Right atrium auricular region (tissue), 2 donors: ENCODE measurements at regions not wholly inside any gene's neighbourhood (a gene's known extent, or its start where the extent isn't known, plus 50 kb on each side); places are given as distances from the start of the nearest gene placed in this dataset.

Experiments used
- DNase-seq: peaks from one replicate; pipeline ENCODE4 v3.0.0-alpha.2; 2019; ENCODE audit warnings: low spot score
- H3K27ac ChIP-seq, 2 donors: fragments of 200-600 bp; sonication (generic); 1 replicate in 1 of 2; 2 replicates in 1 of 2; pipeline ENCODE4 v1.5.1; 2016 to 2019
- H3K27me3 ChIP-seq, 2 donors: fragments of 200-600 bp; sonication (generic); one replicate each; pipeline versions ENCODE4 v1.5.1 to v1.6.0; 2017 to 2019
- H3K36me3 ChIP-seq: fragments of 200-600 bp; sonication (generic); one replicate; pipeline ENCODE4 v1.5.1; 2016
- H3K4me1 ChIP-seq, 2 donors: fragments of 200-600 bp; sonication (generic); one replicate each; pipeline versions ENCODE4 v1.5.1 to v1.6.0; 2017 to 2019
- H3K4me3 ChIP-seq, 2 donors: fragments of 200-600 bp; sonication (generic); 1 replicate in 1 of 2; 2 replicates in 1 of 2; pipeline ENCODE4 v1.5.1; 2017 to 2019; ENCODE audit warnings: mild to moderate bottlenecking in 1 of 2, moderate library complexity in 1 of 2
- H3K9me3 ChIP-seq, 2 donors: fragments of 200-600 bp; sonication (generic); one replicate each; pipeline ENCODE4 v1.5.1; 2019
- CTCF ChIP-seq, 2 donors: fragments of 200-600 bp; sonication (generic); IDR thresholded peaks; one replicate each; pipeline ENCODE4 v1.5.1; 2019; ENCODE audit warnings: antibody characterized with exemption in 2 of 2

DNA sequence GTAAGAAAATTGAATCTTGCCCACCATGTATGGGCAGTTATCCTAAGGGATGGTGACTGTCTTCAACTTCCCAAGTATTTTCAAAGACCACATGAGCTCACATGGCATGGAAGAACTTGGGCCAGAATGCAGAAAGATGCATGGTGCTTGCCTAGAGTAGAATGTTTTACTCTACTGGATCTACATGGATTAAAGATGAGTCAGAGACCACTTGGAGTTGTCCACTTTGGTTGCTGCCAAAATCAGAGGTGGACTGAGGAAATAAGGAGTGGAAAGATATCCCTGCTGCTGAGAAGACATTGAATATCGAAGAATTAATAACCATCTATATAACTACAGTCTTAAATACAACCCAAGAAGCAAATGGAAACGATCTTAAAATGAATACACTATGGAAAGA is 498.1 kb downstream of the NLGN4X start:
- H3K9me3 ChIP-seq: no peaks in the 10 kb centered on the region
- H3K36me3 ChIP-seq: no peaks in the 10 kb centered on the region
- no peaks in the 10 kb centered on the region for H3K27me3 ChIP-seq
- H3K27ac ChIP-seq: no peak overlapping the region
- TF ChIP-seq CTCF (IDR thresholded peaks at IDR 0.05): no peak
- no peak overlapping the region for H3K4me3 ChIP-seq
- no peaks in the 10 kb centered on the region for H3K4me1 ChIP-seq
- no peak for DNase-seq

DNA sequence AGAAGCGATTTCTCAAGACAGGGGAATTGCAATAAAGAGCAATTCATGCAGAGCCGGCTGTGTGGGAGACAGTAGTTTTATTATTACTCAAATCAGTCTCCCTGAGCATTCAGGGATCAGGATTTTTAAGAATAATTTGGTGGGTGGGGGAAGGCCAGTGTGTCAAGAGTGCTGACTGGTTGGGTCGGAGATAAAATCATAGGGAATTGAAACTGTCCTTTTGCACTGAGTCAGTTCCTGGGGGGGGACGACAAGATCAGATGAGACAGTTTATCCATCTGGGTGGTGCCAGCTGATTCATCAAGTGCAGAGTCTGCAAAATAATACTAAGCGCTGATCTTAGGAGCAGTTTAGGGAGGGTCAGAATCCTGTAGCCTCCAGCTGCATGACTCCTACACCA is 502.4 kb downstream of the NLGN4X start:
- no peak for DNase-seq
- Histone ChIP-seq H3K27ac (no peak overlapping the region), H3K36me3 (no peaks in the 10 kb centered on the region), H3K27me3 (no peaks in the 10 kb centered on the region), H3K9me3 (no peaks in the 10 kb centered on the region), H3K4me3 (no peak overlapping the region), H3K4me1 (no peaks in the 10 kb centered on the region)
- no peak for TF ChIP-seq CTCF (IDR thresholded peaks at IDR 0.05)

GRCh38 chrX:5724123-5724522 is 504.5 kb downstream of the NLGN4X start:
- no peaks in the 10 kb centered on the region for H3K4me1 ChIP-seq
- H3K4me3 ChIP-seq: no peak overlapping the region
- no peak for DNase-seq

GRCh38 chrX:5718651-5719050 is 510.0 kb downstream of the NLGN4X start:
- no peak overlapping the region for H3K27ac ChIP-seq
- H3K4me1 ChIP-seq: no peaks in the 10 kb centered on the region
- TF ChIP-seq CTCF (IDR thresholded peaks at IDR 0.05): no peak
- peaks cover 0 to 6% of the 10 kb centered on the region in 2 donors for H3K9me3 ChIP-seq
- no peak overlapping the region for H3K4me3 ChIP-seq
- no peaks in the 10 kb centered on the region for H3K27me3 ChIP-seq
- DNase-seq: no peak
- no peaks in the 10 kb centered on the region for H3K36me3 ChIP-seq

More at GRCh38 chrX:5724123-5724522, 504.5 kb downstream of the NLGN4X start:
- Histone ChIP-seq H3K27ac (no peak overlapping the region), H3K36me3 (no peaks in the 10 kb centered on the region), H3K27me3 (no peaks in the 10 kb centered on the region), H3K9me3 (no peaks in the 10 kb centered on the region)
- TF ChIP-seq CTCF (IDR thresholded peaks at IDR 0.05): no peak

DNA sequence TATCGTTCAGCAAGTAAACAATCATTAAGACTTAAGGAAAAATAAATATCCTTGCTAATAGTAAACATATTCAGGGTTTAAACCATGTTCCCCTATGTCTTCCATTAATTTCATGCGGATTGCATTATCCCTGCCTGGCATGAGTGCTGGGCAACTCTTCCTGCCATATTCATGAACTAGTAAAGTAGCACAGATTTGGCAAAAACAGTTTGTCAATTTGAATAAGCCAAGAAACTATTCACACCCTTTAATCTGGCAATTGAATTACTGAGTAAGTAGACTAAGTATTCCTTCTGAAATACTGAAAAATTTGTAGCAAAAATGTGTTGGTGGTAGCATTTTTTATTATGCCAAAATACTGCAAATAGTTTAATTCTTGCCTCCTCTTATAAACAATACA is 512.0 kb downstream of the NLGN4X start:
- no peak for TF ChIP-seq CTCF (IDR thresholded peaks at IDR 0.05)

DNA sequence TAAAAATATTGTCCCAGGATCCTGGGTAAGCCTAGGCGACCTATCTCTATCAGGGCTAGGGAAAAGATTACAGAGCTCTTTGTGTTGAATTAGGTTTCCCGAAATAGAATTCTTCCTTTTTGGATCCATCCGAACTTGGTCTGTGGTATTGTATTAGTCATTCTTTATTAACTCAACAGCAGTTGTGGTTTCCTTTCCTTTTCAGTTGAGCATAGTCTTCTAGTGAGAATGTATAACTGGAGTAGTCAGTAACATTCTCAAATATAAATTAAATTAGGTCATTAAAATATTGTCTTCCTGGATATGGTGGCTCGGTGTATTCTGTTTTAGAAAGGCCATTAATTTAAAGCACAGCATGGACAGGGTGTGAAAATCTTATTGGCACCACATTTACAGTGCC is 520.4 kb downstream of the NLGN4X start:
- H3K36me3 ChIP-seq: no peaks in the 10 kb centered on the region
- no peak for TF ChIP-seq CTCF (IDR thresholded peaks at IDR 0.05)
- H3K4me1 ChIP-seq: no peaks in the 10 kb centered on the region
- no peak for DNase-seq
- H3K27ac ChIP-seq: no peak overlapping the region
- no peak overlapping the region for H3K4me3 ChIP-seq
- H3K9me3 ChIP-seq: no peaks in the 10 kb centered on the region
- H3K27me3 ChIP-seq: no peaks in the 10 kb centered on the region

More for the DNA sequence above, 512.0 kb downstream of the NLGN4X start:
- no peak overlapping the region for H3K27ac ChIP-seq
- no peaks in the 10 kb centered on the region for H3K36me3 ChIP-seq
- no peak for DNase-seq
- no peaks in the 10 kb centered on the region for H3K27me3 ChIP-seq
- no peaks in the 10 kb centered on the region for H3K4me1 ChIP-seq
- peaks cover 0 to 6% of the 10 kb centered on the region in 2 donors for H3K9me3 ChIP-seq
- H3K4me3 ChIP-seq: no peak overlapping the region
